Cardiac muscle cell (in vitro differentiated cells and primary cell): ENCODE measurements at regions not wholly inside any gene's neighbourhood (a gene's known extent, or its start where the extent isn't known, plus 50 kb on each side); places are given as distances from the start of the nearest gene placed in this dataset.

Source experiments
- DNase-seq, 2 donors: peaks; one replicate each; pipeline versions ENCODE4 v3.0.0 to v3.0.0-alpha.2; 2010 to 2017; ENCODE audit warnings: low read depth in 1 of 2, low spot score in 1 of 2
- H3K27ac ChIP-seq: fragments of 200-600 bp; sonication (generic); 2 replicates; pipeline ENCODE4 v1.5.1; 2016
- H3K27me3 ChIP-seq: fragments of 200-600 bp; sonication (generic); 2 replicates; pipeline ENCODE4 v1.6.0; 2016; ENCODE audit warnings: control low read depth
- H3K36me3 ChIP-seq: fragments of 200-600 bp; sonication (generic); 2 replicates; pipeline ENCODE4 v1.5.1; 2016; ENCODE audit warnings: control low read depth
- H3K4me1 ChIP-seq: fragments of 200-600 bp; sonication (generic); 2 replicates; pipeline ENCODE4 v1.8.1; 2017; ENCODE audit warnings: low read depth, mild to moderate bottlenecking, mixed run types
- H3K4me3 ChIP-seq: fragments of 200-600 bp; sonication (generic); 2 replicates; pipeline ENCODE4 v1.5.1; 2016; ENCODE audit warnings: mild to moderate bottlenecking
- H3K9me3 ChIP-seq: fragments of 200-600 bp; sonication (generic); 2 replicates; pipeline ENCODE4 v1.5.1; 2017; ENCODE audit warnings: low read depth, mild to moderate bottlenecking, control low read depth
- TF ChIP-seq, protein P1 (sequence below): IDR thresholded peaks from 2 replicates; pipeline ENCODE4 v1.5.1; 2012; ENCODE audit warnings: low read depth, mild to moderate bottlenecking, low read length

DNA sequence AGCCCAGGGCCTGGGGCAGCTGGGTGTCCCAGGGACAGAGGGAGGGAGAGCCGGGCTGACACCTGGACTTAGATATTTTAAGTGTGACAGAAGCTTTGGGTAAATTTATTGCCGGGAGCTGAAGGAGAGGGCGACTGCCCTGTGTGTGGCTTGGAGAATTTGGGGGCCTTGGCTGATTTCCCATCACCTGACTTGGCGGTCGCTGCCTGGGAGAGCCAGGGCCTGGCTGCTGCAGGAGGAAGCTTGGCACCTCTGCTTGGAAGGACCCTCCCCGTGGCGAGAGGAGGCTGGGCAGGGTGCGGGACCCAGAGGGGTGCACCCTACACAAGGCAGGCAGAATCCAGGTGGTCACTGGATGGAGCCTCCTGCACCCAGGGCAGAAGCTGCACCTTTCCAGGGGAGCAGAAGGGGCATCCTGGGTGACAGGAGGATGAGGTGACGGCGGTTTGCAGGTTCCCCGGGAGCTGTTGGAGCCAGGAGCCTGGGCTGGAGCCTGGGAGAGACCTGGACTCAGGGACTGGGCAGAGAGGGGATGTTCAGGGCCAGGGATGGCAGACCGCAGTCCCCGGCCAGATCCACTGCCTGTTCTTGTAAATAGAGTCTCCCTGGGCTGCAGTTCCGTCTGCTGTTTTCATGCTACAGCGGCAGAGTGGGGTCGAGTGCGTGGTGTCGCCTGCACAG, 72.0 kb downstream of the RGS12 start:
- H3K4me3 ChIP-seq, result no peak overlapping the region
- TF ChIP-seq, protein P1, sequence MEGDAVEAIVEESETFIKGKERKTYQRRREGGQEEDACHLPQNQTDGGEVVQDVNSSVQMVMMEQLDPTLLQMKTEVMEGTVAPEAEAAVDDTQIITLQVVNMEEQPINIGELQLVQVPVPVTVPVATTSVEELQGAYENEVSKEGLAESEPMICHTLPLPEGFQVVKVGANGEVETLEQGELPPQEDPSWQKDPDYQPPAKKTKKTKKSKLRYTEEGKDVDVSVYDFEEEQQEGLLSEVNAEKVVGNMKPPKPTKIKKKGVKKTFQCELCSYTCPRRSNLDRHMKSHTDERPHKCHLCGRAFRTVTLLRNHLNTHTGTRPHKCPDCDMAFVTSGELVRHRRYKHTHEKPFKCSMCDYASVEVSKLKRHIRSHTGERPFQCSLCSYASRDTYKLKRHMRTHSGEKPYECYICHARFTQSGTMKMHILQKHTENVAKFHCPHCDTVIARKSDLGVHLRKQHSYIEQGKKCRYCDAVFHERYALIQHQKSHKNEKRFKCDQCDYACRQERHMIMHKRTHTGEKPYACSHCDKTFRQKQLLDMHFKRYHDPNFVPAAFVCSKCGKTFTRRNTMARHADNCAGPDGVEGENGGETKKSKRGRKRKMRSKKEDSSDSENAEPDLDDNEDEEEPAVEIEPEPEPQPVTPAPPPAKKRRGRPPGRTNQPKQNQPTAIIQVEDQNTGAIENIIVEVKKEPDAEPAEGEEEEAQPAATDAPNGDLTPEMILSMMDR, result no peak
- peaks cover 6% of the 10 kb centered on the region for H3K27me3 ChIP-seq
- no peak overlapping the region for H3K27ac ChIP-seq
- DNase-seq, result no peak
- peaks cover 3% of the 10 kb centered on the region for H3K4me1 ChIP-seq
- no peaks in the 10 kb centered on the region for H3K9me3 ChIP-seq
- no peaks in the 10 kb centered on the region for H3K36me3 ChIP-seq

DNA sequence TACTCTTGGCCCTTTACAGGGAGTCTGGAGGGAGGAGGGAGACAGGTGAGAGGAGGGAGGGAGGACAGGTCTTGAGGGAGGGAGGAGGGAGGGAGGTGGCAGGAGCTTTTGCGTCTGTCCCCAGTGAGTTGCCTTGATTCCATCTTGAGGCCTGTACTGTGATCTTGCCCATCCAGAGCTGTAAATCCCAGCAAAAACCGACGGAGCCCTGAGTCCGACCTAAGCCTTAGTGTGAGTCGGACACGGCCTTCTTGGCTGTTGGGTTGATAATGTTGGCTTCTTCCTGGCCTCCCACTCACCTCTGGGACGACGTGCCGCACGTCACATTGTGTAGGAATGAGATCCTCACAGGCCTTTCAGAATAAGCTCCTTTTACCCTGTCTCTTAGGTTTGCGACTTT, 72.5 kb downstream of the RGS12 start:
- DNase-seq, result no peak
- H3K4me1 ChIP-seq, result peaks cover 8% of the 10 kb centered on the region
- H3K27me3 ChIP-seq, result peaks cover 12% of the 10 kb centered on the region

DNA sequence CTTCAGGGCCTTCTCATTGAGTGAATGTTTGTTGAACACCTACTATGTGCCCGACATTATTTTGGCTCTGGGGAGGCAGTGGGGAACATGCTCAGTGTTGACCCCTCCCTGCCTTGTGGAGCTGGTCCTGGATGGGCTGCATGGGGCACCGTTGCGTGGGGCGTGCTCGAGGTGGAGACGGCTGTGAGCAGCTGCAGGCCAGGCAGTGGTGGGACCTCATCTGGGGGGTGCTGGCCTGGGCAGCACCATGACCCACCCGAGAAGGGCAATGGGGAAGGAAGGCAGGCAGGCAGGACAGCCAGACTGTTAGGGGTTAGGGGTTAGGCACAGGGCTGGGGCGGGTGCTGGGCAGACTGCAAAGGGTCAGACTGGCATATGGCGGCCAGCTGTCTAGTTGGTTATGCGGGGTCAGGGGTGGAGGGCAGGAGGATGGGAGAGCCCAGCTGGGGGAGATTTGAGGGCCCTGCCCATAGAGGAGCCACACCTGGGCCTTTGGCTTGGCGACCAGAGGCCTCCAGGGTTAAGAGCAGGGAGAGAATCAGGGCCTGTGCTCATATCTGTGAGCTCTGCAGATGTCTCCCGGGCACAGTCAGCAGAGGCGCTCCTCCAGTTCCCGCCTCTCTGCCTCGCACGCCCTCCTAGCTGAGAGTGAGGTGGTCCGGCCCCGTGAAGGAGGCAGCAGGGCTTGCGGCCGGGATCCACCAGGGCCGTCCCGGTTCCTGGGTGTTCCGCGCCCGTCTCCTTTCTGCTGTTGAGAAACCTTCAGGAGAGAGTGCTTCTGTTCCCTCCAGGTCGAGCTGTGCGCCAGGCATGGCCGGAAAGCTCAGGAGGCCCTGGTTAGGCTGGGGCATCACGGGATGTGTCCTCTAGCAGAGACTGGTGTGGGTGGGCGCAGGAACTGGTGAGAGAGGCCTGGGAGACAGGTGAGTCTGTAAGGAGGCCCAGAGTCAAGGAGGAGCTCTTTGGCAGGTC, 73.3 kb downstream of the RGS12 start:
- Histone ChIP-seq H3K27ac (no peak overlapping the region), H3K4me1 (peaks cover 15% of the 10 kb centered on the region), H3K4me3 (no peak overlapping the region), H3K36me3 (no peaks in the 10 kb centered on the region), H3K9me3 (no peaks in the 10 kb centered on the region), H3K27me3 (peaks cover 19% of the 10 kb centered on the region)
- DNase-seq, result no peak
- TF ChIP-seq, protein P1, result no peak

More for the DNA sequence above, 72.5 kb downstream of the RGS12 start:
- no peaks in the 10 kb centered on the region for H3K36me3 ChIP-seq
- no peaks in the 10 kb centered on the region for H3K9me3 ChIP-seq
- TF ChIP-seq, protein P1, result no peak
- H3K27ac ChIP-seq, result no peak overlapping the region
- no peak overlapping the region for H3K4me3 ChIP-seq

DNA sequence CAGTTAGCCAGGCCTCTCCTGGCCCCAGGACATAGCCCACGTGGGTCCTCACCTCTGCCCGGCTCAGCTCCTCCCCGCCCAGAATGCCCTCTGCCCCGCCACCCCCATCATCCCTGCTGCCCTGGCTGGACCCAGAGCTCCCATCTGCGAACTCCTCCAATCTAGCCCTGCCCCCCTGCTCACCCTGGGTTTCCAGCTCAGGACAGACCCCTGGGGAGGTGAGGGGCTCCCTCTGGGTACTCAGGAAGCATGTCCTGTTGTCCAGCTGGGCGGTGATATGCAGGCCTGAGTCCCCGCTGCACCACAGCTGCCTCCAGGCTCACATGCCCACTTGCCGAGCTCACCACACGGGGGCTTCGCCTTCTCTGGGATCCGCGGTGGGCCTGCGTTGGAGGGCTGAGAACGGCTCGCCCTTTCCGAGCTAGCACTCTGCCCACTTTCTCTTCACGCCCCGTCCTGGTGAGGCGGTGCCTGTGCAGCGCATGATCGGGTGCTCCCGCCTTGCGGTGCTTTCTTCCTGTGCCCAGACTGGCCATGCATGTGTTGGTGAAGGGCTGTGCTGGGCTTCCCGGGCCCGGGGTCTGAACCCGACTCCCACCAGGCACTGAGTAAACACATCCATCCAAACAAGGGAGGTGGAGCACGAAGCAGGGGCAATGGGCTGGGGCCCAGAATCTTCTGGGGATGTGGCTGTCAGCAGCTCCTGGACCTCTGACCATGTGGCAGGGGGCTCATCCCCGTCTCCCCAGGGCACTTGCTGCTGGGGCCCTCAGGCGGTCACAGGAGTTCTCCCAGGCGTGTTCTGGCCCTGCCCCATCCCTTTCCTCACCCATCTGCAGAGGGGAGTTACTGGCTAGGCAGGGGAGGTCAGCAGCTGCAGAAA, 74.3 kb downstream of the RGS12 start:
- no peaks in the 10 kb centered on the region for H3K36me3 ChIP-seq
- no peak for DNase-seq
- H3K4me1 ChIP-seq, result peaks cover 21% of the 10 kb centered on the region
- peaks cover 24% of the 10 kb centered on the region for H3K27me3 ChIP-seq
- TF ChIP-seq, protein P1, result no peak
- no peaks in the 10 kb centered on the region for H3K9me3 ChIP-seq
- no peak overlapping the region for H3K4me3 ChIP-seq
- H3K27ac ChIP-seq, result no peak overlapping the region

DNA sequence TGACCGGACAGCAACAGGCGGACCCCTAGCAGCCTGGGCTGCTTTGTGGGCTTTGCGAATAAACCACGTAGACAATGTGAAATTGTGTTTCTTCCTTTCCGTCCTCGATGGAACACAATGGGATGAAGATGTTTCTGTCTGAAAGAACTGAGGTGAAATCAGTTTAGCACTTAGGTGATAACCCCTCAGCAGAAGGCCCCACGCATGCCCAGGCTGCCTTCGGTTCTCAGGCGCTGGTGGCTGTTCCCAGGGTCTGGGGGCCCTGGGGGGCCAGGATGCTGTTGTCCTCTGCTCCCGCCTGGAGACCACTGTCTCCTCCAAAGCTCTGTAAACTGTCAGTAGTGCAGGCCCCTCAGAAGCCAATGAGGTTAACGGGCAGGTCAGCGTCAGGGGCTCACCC, 73.9 kb upstream of the HGFAC start:
- H3K27me3 ChIP-seq, result peaks cover 24% of the 10 kb centered on the region

More for the DNA sequence above, 73.9 kb upstream of the HGFAC start:
- H3K27ac ChIP-seq, result no peak overlapping the region
- no peak overlapping the region for H3K4me3 ChIP-seq
- H3K4me1 ChIP-seq, result peaks cover 21% of the 10 kb centered on the region
- no peaks in the 10 kb centered on the region for H3K9me3 ChIP-seq
- DNase-seq, result no peak
- TF ChIP-seq, protein P1, result no peak
- H3K36me3 ChIP-seq, result no peaks in the 10 kb centered on the region
